ENCODE measurements at regions not wholly inside any gene's neighbourhood (a gene's known extent, or its start where the extent isn't known, plus 50 kb on each side); places are given as distances from the start of the nearest gene placed in this dataset.

DNA sequence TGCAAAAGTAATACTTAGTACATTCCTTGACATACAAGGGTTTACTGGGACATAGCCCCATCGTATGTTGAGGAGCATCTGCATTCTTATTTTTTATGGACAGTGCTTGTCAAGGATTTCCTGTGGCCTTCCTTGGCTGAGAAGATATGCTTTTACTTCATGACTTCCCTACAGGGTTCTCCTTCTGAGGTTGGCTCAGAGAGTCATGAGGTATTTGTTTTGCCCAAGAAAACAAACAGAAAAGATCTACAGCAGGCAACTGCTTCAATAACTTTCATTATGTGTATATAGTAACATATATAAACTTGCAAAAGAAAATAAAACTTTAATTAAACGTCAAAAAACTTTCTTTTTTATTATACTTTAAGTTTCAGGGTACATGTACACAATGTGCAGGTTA, 577.2 kb upstream of the SEMA3D start:
- TF ChIP-seq, protein P1, sequence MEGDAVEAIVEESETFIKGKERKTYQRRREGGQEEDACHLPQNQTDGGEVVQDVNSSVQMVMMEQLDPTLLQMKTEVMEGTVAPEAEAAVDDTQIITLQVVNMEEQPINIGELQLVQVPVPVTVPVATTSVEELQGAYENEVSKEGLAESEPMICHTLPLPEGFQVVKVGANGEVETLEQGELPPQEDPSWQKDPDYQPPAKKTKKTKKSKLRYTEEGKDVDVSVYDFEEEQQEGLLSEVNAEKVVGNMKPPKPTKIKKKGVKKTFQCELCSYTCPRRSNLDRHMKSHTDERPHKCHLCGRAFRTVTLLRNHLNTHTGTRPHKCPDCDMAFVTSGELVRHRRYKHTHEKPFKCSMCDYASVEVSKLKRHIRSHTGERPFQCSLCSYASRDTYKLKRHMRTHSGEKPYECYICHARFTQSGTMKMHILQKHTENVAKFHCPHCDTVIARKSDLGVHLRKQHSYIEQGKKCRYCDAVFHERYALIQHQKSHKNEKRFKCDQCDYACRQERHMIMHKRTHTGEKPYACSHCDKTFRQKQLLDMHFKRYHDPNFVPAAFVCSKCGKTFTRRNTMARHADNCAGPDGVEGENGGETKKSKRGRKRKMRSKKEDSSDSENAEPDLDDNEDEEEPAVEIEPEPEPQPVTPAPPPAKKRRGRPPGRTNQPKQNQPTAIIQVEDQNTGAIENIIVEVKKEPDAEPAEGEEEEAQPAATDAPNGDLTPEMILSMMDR (IDR thresholded peaks at IDR 0.05): no peak
- TF ChIP-seq POLR2A (IDR thresholded peaks at IDR 0.05): no peak
